DOHH2 (cell line): ENCODE measurements at regions not wholly inside any gene's neighbourhood (a gene's known extent, or its start where the extent isn't known, plus 50 kb on each side); places are given as distances from the start of the nearest gene placed in this dataset.

Experiments
- CTCF ChIP-seq: fragments of 200-600 bp; sonication (generic); IDR thresholded peaks from one replicate; pipeline ENCODE4 v1.5.1; 2014; ENCODE audit warnings: antibody characterized with exemption, mild to moderate bottlenecking, low read depth, low read length; ENCODE audit not compliant: poor library complexity, severe bottlenecking
- EZH2phosphoT487 ChIP-seq: fragments of 200-600 bp; sonication (generic); IDR thresholded peaks from 2 replicates; pipeline ENCODE4 v1.6.1; 2017; ENCODE audit warnings: borderline replicate concordance, mild to moderate bottlenecking, antibody characterized with exemption, low read length, moderate library complexity, mixed read lengths

- no peak for TF ChIP-seq CTCF
- no peak for TF ChIP-seq EZH2phosphoT487
These were observed 654.9 kb upstream of the EYS start for GRCh38 chr6:66361886-66362285.
